CD4-positive, alpha-beta T cell treated with Interleukin-4 for 1 hour (primary cell): ENCODE measurements at regions not wholly inside any gene's neighbourhood (a gene's known extent, or its start where the extent isn't known, plus 50 kb on each side); places are given as distances from the start of the nearest gene placed in this dataset.

ENCODE experiments used
- DNase-seq, 2 donors: peaks; one replicate each; pipeline ENCODE4 v3.0.0-alpha.2; 2020 to 2022

DNA sequence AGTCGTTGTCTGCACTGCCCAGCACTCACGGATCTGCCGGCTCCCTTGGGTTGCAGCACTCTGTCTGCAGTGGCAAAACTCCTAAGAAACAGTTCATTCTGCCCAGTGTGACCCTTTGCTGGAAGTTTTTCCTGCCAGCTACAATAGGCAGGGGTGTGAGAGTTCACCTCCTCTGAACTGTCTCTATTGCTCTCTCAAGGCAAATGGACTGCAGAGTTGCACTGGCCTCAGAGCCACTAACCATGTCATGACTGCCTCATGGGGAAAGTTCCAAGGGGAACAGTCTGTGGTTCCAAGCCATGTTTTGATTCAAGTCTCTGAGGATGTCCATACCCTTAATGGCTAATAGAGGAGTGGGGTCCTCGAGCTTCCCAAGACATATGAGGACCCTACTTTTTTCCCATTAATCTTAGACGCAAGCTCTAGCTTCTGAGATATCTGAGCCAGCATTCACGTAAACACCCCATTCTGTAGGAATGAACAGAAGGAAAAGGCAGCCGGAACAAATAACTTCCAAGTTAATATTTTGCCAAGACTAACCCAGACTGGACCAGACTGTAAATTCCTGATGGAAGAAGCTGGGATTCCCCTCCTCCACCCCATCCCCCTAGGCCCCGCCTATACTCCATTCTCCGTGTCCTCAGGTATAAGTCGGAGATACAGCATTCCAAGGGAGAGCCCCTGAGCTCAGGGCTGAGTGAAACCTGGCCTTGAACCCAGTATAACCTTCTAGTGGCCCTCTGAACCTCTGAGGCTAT, 93.8 kb upstream of the AKT3 start:
- no peak for DNase-seq

DNA sequence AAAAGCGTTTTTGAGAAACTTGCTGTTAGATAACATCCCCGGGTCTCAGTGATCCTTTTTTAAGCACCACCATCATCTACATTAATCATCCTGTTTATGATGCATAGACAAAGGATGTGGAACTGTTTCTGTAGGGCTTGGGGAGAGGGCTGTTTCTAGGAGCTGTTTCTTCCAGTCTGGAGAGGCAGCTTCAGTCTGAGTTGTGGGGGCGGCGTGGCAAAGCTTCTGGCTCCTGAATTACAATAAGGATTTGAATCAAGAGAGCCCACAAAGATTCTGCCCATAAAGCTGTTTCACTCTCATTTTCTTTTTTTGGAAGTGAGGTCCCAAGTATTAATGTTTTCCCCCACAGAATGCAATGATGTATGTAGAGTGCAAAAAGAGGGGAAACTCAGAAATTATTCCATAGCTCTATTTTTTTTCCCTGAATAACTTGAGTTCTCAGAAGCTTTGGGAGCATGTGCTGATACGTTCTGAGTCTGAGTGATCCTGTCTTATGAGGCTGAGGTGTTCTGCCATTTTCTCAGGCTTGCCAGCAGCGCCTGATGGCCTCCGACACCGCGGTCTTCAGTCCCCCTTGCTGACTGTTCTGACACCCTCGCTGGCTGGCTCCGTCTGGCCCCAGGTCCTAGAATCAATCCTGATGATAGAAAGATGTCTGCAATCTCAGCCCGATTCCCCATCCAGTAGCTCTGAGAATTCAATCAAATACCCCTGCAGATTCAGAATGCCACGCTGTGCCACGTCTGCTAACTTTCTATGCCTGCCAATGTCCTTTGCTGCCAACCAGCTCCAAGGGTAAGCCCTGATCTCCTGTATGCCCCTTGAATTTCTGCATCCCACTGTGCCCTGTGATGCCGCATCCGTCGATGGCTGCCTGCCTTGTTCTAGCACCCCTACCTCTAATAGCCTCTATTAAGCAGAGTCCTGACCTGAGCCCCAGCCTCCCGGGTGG, 92.4 kb upstream of the AKT3 start:
- no peak for DNase-seq

DNA sequence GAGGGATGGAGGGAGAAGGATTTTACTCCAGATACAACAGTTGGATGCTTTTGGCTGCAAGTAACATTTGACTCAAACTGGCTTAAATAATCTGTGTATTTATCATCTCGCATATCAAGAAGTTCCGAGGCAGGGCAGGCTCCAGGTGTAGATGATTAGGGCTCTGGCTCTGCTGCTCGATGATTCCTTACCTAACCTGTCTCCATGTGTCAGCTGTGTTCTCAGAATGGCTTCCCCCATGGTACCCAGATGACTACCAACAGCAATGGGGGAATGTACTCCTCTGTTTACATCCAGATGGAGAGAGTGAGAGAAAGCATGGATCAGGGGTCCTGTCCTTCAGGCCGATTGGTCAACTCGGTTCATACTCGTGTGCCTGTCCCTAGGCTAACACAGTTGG, 90.4 kb upstream of the AKT3 start:
- DNase-seq: no peak

DNA sequence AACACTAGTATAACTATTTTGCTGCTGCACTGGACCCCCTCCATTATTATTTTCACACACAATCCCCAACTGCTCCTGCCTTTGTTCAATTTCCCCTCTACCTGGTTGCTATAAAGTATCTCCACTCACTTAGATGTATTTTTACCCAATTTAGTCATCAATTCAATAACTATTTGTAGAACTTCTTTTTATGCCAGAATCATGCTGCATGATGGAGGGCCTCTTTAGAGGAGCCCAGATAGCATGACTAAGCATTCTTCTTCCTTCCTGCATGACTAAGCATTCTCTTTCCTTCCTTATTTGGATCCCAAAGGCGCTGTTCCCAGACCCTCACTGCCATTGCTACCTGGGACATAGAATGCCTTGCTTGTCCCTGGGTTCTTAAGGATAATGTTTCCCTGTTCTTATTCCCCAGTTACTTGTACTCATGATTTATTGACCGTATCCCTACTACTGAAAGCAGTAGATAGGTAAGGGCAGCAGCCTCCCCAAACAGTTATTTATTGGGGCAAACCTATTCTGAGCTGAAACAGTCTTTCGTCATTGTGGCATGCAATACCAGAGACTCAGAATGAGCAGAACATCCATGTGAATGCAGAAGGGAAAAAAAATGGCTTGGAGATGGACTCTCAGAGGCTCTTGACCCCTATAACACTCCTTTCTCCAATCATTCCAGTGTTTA, 89.3 kb upstream of the AKT3 start:
- no peak for DNase-seq

DNA sequence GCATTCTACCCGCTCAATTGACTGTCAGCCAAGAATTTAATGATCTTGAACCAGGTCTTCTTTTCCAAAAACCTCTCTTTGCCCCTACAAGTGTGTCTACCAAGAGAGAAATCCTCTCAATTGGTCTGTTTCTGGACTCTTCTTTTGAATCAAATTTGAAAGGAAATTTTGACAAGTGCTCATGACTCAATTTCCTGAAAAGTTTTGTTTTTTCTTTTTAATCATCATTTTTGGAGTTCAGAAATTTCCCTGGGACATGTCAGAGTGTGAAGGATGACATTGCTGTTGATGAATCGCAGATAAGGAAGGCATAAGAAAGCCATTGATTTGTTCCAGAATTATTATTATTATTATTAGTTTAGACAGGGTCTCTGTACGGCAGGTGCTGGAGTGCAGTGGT, 88.2 kb upstream of the AKT3 start:
- no peak for DNase-seq

DNA sequence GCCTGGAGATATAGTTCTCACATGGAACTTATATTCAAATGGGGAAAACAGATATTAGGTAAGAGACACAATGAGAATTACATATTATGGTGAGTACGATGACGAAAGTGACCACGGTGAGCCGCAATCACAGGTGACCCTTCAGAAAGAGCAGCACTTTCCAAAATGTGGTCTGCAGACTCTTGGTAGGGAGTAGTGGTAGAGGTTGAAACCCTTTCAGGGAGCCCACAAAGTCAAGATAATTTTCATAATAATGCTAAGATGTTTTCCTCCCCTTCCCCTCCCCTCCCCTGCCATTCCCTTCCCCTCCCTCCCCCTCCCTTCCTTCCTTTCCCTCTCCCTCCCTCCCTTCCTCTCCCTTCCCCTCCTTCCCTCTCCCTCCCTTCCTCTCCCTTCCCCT, 83.5 kb upstream of the AKT3 start:
- no peak for DNase-seq

DNA sequence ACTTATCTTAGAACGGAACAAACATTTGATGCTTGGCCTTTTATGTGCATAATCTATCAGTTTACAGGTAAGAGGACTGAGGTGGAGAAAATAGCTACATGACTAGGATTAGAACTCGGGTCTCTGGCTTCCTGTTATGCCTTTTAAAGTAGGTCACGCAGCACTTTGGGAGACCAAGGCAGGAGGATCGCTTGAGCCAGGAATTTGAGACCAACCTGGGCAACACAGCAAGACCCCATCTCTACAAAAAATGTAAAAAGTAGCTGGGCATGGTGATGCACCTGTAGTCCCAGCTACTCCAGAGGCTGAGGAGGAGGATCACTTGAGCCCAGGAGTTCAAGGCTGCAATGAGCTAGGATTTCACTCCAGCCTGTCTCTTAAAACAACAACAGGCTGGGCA, 81.9 kb upstream of the AKT3 start:
- DNase-seq: no peak

DNA sequence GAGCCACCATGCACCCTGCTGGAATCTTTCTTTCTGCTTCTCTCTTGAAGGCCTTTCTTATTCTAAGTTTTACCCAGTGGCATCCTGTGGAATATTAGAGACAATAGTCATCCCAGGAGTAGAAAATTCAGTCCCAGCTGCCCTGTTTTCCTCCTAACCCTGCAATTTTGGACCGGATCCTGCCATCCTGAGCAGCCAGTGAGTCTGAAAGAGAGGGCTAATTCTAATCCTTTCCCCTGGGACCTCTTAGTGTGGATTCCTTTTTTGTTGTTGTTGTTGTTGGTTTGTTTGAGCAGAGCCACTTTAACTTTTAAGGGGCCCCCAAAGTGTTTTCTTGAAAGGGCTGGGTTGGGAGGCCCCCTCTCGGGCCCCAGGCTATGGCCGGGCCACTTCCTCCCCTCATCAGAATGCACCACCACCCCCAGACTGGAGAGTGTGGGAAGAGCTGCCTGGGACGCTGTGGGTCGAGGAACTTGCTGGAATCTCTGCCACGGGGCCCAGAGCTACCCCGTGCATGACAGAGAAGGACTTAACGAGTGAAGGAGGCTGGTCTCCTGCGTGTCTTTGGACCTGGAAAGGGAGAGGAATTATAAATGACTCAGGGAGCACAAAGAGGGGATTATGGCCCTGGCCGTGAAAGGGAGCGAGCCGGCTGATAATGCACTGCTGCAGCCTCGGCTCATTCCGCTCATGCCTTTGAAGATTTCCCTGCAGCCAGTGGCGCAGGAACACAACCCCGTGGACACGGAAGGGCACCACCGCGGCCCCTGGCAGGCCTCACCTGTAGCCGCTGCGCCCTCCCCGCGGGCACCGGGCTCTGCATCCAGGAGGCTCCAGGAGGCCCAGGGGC, 81.0 kb upstream of the AKT3 start:
- no peak for DNase-seq

DNA sequence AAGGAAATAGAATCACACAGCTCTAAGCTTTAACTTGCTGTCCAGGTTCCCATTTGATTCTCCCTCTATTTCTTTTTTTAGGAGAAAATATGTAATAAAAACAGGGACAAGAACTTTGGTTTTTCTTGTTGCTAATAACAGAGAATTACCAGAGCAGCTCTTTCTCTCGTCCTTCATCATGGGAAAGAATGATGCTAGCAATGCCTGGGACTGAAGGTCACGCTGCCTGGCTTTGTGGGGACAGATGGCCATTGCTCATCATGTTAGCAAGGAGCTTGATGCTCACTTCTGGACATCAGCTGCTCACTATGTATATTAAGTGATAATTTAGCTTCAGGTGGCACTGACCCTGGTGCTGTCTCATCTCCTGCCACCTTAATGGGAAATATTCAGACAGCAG, 77.3 kb upstream of the AKT3 start:
- no peak for DNase-seq

DNA sequence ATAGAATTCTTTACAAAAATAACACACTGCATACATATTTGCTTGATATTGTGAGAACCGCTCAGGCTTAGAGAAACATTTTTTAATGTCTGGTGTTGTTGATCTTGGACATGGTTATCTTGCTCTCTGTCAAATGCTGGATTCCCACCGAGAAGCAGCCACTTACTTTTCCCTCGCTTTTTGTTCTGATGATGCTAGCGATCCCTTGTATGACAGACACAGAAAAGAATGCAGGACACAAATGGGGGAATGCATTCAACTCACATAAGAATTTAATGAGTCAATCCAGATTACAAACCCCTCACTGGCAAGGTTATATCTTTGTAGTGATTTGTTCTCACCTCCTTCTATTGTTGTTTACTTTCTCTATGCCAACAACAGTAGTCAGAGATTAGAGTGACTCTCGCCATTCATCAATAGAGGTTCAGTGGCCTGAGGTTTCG, 76.8 kb upstream of the AKT3 start:
- no peak for DNase-seq

DNA sequence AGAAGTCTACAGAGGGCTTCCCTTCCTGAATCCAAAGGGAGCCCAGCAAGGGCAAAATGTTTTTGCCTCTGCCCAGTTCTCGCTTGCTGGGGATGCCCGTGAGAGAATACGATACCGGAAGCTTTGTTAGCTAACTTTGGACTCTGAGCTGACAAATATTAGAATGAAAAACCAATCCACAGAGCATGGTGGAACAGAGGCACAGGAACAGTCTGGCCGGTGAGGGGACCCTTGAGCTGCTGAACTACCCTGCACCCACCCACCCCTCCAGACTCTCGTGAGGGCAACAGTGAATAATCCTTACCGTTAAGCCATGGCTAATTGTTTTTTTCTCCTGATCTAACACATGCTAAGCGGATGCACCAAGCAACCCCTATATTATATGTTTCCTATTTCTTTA, 76.3 kb upstream of the AKT3 start:
- no peak for DNase-seq

DNA sequence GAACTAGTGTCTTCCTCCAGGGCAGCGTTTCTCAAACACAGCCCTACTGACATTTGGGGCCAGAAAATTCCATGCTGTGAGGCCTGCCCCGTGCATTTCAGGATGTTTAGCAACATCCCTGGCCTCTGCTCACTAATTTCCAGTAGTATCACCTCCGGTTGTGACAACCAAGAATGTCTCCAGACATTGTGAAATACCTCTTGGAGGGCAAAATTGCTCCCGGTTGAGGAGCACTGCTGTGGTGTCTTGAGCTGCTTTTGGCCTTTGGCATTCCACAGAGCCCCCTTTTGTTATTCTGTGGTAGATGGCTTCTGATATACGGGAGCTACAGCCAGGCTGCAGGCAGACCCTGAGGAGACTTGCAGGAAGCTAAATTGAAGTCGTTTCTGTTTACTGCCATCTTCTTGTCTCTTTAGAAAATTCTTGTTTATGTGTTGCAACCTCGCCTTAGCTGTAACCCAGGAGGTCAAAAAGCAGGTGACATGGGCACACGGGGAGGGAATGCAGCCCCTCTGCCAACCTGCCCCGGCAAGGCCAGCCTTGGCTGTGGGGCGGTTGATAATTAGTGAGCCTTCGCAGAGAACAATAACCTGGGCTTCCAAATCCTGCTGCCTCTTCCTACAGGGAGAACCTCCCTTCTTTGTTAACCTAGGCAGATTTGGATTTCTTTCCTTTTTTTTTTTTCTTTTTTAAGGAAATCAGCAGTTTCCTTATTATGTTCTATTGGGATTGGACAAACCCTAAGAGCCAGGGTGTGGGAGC, 74.7 kb upstream of the AKT3 start:
- DNase-seq: no peak

DNA sequence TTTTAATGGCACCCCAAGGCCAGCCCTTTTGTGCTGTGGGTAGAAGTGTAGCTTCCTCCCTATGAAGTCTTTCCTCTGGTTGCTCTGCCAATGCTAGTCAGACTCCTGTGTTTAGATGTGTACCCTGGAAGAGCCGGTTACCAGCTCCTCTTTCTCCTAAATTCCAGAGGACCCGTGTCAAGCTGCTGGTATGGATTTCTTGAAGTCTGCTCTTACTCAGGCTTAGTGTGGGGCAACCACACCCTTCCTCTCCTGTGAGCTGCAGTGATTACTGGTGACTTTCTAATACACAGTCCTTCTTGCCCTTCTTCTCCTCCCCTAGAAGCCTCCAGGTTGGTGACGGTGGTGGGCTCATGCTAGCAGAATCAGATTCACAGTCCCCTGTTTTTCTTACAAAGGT, 74.1 kb upstream of the AKT3 start:
- DNase-seq: no peak

DNA sequence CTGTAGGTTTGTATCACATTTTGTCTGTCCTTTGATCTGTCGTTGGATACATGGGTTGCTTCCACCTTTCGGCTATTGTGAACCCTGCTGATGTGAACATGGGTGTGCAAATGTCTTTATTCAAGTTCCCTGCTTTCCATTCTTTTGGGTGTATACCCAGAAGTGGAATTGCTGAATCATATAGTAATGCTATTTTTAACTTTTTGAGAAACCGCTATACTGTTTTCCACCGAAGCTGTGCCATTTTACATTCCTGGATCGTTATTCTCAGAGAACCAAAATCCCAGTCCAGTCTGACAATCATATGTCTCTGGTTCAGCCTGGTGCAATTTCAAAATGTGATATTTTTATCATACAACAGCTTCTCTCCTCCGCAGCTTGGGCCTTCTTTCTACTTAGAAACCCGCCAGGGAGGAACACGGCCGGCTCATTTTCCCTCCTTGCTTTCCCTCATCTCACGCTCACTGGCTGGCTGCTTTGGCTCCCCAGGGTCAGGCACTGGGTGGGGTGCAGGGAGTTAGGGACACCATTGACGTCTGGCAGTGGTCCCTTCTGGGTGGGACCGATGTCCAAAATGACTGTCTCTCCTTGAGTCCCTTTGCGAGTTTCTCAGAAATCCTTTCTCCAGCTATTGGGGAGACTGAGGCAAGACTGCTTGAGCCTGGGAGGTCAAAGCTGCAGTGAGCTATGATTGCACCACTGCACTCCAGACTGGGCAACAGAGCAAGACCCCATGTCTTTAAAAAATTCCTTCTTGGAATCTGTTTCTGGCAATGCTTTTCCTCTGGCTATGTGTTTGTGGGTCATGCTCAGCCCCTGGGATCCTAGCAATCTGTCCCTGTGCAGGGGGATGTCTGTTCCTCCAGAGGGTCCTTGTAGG, 73.5 kb upstream of the AKT3 start:
- no peak for DNase-seq

DNA sequence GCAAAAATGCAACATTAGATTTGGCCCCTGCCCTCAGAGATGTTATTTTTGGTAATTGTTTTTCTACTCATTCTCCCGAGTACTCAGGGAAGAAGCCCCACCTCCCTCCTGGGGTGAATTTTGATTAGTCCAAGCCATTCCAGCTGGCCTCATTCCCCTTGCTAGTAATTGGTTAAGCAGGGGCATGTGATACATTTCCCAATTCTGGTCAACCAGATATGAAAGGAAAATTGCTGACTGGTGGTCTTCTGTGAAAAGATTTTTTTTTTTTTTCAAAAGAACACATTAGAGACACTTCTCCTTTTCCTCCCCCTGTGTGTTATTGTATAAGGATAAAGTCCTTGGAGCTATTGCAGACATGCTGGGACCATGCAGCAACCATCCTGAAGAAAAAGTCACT, 71.1 kb upstream of the AKT3 start:
- no peak for DNase-seq

DNA sequence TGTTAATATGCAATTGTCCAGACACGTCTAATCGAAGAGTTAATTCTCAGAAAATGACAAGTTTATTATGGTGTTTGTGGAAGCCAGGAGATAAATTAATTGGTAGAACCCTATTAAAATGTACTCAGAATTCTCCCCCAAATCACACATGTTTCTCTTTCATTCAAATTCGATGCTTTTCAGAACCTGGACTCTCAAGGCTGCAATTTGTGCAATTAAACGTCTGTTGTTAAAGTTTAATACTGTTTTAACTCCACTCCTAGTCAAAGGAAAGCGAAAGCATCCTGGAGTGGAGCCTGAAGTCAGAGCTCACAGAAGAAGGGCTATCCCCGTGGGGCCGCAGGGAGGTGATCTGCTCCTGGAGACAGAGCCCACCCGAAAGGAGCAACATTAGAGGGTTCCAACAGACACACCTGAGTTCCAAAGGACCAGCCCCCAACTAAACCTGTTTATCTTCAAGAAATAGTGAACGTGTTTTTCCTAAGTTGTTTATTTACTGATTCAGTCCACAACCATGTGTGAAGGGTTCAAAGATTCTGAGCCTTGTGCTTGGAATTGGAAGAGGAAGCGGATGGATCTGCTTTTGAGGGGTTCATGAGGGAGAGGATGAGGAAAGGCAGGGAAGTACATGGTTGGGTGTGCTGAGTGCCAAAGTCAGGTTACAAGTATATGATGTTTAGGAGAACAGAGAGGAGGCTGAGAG, 68.0 kb upstream of the AKT3 start:
- no peak for DNase-seq

DNA sequence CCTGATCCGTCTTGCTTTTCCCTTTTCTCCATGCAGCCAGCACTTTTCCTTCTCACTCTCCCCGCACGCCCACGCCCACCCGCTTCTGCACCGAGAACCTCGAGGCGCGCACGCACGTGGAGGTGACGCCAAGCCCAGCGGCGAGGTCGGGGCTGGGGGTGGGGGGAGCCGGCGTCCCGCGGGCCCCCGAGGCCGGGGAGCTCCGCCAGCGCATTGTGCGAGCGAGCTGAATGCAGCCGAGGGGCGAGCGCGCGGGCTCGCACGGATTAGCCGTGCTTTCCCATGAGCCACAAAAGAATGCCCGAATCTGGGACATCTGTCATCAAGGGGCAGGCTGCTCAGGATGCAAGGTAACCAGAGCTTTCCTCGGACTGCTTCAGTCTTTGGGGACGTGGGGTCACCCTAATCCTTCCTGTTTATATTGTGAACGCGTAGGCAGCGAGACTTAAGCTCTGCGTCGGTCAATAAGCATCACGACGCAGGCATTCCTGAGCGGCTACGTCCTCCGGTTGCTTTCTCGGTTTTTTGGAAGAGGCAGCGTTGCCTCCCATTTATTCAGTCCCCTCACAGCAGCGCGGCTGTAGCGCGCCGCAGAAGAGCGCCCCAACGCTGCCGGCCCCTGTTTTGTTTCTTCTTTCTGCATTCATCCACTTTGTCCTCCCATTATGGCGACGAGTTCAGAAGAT, 67.3 kb upstream of the AKT3 start:
- no peak for DNase-seq

DNA sequence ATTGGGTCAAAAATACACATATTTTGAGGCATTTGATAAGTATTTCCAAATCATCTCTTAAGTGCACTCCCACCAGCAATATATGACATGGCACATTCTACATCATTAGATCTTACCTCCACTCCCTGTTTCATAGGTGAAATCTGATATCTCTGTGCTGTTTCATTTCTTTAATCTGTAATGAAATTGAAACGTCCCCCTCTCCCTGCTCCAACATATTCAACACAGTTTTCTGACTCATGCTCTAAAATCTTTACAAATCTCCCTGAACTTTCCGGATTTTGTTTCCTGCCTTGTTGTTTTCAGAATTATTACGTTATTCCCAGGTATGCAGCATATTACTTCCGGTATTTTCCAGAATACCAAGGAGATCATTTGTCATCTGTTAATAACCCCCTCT, 66.1 kb upstream of the AKT3 start:
- DNase-seq: no peak

DNA sequence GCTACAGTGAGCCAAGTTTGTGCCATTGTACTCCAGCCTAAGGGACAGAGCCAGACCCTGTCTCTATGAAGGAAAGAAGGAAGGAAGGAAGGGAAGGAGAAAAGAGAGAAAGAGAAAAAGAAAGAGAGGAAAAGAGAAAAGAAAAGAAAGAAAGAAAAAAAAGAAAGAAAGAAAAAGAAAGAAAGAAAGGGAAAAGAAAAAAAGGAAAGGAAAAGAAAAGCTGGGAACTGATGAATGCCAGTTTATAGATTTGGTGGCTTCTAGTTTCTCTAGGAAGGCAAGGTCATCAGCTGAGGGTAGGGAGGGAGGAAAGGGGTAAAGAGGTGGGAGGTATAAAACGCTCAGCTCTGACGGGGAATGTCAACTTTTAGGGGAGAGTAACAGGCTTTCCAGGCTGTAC, 62.3 kb upstream of the AKT3 start:
- DNase-seq: no peak

DNA sequence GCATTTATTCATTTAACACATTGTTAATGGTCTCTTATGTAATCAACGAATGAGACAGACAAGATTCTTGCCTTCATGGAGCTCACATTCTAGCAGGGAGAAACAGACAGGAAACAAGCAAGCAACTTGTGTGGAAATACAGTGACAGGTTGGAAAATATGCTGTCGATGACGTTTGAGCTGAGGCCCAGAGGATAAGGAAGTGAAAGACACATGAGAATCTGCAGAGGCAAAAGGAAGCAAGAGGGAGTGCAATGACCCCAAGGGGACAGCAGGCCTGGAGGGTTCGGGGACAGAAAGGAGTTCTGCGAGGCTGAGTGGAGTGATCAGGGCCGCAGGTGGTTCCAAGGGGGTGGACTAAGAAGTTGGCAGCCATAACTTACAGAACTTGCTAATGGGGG, 60.6 kb upstream of the AKT3 start:
- DNase-seq: peak in 1 of 2 donors; percentile 17
